Tongue (tissue), 1 donor: ENCODE measurements at regions not wholly inside any gene's neighbourhood (a gene's known extent, or its start where the extent isn't known, plus 50 kb on each side); places are given as distances from the start of the nearest gene placed in this dataset.
A peak's percentile ranks its signal among the peaks of the same experiment; 100 is the strongest.

ENCODE experiments used
- DNase-seq: peaks from one replicate; pipeline ENCODE4 v3.0.0-alpha.2; 2015

- DNase-seq, result no peak
Observed at GRCh38 chr12:107225635-107226034, 132.3 kb upstream of the CRY1 start.

GRCh38 chr12:107226126-107226525 is 132.8 kb upstream of the CRY1 start:
- peak; percentile 19 for DNase-seq

GRCh38 chr12:107228076-107228475 is 134.7 kb upstream of the CRY1 start:
- DNase-seq, result no peak

- DNase-seq, result no peak
Observed at GRCh38 chr12:107229827-107230226, 136.5 kb upstream of the CRY1 start.

GRCh38 chr12:107231303-107231702 is 138.0 kb upstream of the CRY1 start:
- DNase-seq, result no peak

GRCh38 chr12:107233551-107233950 is 140.2 kb upstream of the CRY1 start:
- DNase-seq, result no peak

- DNase-seq, result no peak
Observed at GRCh38 chr12:107235600-107235999, 142.3 kb upstream of the CRY1 start.

- DNase-seq, result peak; percentile 27
Observed at GRCh38 chr12:107236824-107237511, 143.6 kb upstream of the CRY1 start.

GRCh38 chr12:107238296-107238695 is 144.9 kb upstream of the CRY1 start:
- no peak for DNase-seq

- DNase-seq, result peak; percentile 18
Observed at GRCh38 chr12:107241411-107241810, 148.1 kb upstream of the CRY1 start.

GRCh38 chr12:107242189-107242588 is 148.8 kb upstream of the CRY1 start:
- peak; percentile 65 for DNase-seq

GRCh38 chr12:107243341-107243740 is 150.0 kb upstream of the CRY1 start:
- DNase-seq, result peak; percentile 82

GRCh38 chr12:107244584-107244983 is 151.2 kb upstream of the CRY1 start:
- DNase-seq, result no peak

GRCh38 chr12:107247650-107248049 is 154.3 kb upstream of the CRY1 start:
- DNase-seq, result no peak

- no peak for DNase-seq
Observed at GRCh38 chr12:107248187-107248586, 154.8 kb upstream of the CRY1 start.

GRCh38 chr12:107251288-107251687 is 157.9 kb upstream of the CRY1 start:
- no peak for DNase-seq

GRCh38 chr12:107253361-107253760 is 160.0 kb upstream of the CRY1 start:
- no peak for DNase-seq

- no peak for DNase-seq
Observed at GRCh38 chr12:107254258-107254856, 161.0 kb upstream of the CRY1 start.

GRCh38 chr12:107258780-107259179 is 165.4 kb upstream of the CRY1 start:
- no peak for DNase-seq

- no peak for DNase-seq
Observed at GRCh38 chr12:107263980-107264379, 170.6 kb upstream of the CRY1 start.

- DNase-seq, result no peak
Observed at GRCh38 chr12:107264667-107265066, 171.3 kb upstream of the CRY1 start.

GRCh38 chr12:107267604-107268003 is 174.3 kb upstream of the CRY1 start:
- no peak for DNase-seq

- DNase-seq, result no peak
Observed at GRCh38 chr12:107271523-107271922, 178.2 kb upstream of the CRY1 start.

- DNase-seq, result no peak
Observed at GRCh38 chr12:107275530-107275929, 182.2 kb upstream of the CRY1 start.
